Keratinocyte (primary cell): ENCODE measurements at regions not wholly inside any gene's neighbourhood (a gene's known extent, or its start where the extent isn't known, plus 50 kb on each side); places are given as distances from the start of the nearest gene placed in this dataset.

ENCODE experiments used
- CTCF ChIP-seq, 3 experiments: IDR thresholded peaks in 1 of 3; conservative IDR thresholded peaks in 1 of 3; optimal IDR thresholded peaks in 1 of 3; 2 replicates in 2 of 3; 3 replicates in 1 of 3; pipeline versions ENCODE3 to v1.5.1; 2011; ENCODE audit warnings: low read length in 3 of 3, mild to moderate bottlenecking in 3 of 3, moderate library complexity in 2 of 3, control low read depth in 1 of 3, inconsistent platforms in 1 of 3; ENCODE audit not compliant: insufficient read depth in 2 of 3; ENCODE audit errors: extremely low read depth in 1 of 3
- EZH2 ChIP-seq: IDR thresholded peaks from one replicate; pipeline ENCODE4 v1.6.1; 2012; ENCODE audit warnings: inconsistent platforms, mild to moderate bottlenecking, low read length, moderate library complexity

GRCh38 chr6:139877828-139878405, 503.5 kb upstream of the CITED2 start:
- no peak for TF ChIP-seq EZH2
- peak in 1 of 3 experiments; percentile 29 for TF ChIP-seq CTCF (optimal IDR thresholded peaks at IDR 0.05 in 1 of 3, IDR thresholded peaks at IDR 0.05 in 1 of 3, conservative IDR thresholded peaks at IDR 0.05 in 1 of 3; ENCODE audit: extremely low read depth in 1 of 3, insufficient read depth in 2 of 3, low read length in 3 of 3)
